ACHN (cell line): ENCODE measurements at regions not wholly inside any gene's neighbourhood (a gene's known extent, or its start where the extent isn't known, plus 50 kb on each side); places are given as distances from the start of the nearest gene placed in this dataset.
A peak's percentile ranks its signal among the peaks of the same experiment; 100 is the strongest.
"Not testable (repeated sequence)": the region's sequence is repeated elsewhere in the genome, so short reads cannot be mapped to it uniquely, and the experiment has no call there.

Source experiments
- DNase-seq: peaks from one replicate; pipeline ENCODE4 v3.0.0-alpha.2; 2015
- in situ Hi-C: cut with HindIII; loops from 2 replicates; pipeline ENCODE4 v1.10.0; 2017; ENCODE audit warnings: low sequenced_read_pairs, low pct_ligation_motif_present, low pct_unique_long_range_greater_than_20kb

- DNase-seq: no peak
- in situ Hi-C loops: no loop called here
Measured at GRCh38 chr5:63094730-63095129, 516.1 kb downstream of the LRRC70 start.

GRCh38 chr5:63089147-63089546 is 510.5 kb downstream of the LRRC70 start:
- DNase-seq: no peak
- in situ Hi-C loops: no loop called here

- no peak for DNase-seq
- in situ Hi-C loops: no loop called here
Measured at GRCh38 chr5:63085561-63085960, 506.9 kb downstream of the LRRC70 start.

GRCh38 chr5:63083689-63084088 is 505.1 kb downstream of the LRRC70 start:
- DNase-seq, in situ Hi-C loops: not testable (repeated sequence)

- in situ Hi-C loops: no loop called here
- no peak for DNase-seq
Measured at GRCh38 chr5:63081402-63081801, 502.8 kb downstream of the LRRC70 start.

GRCh38 chr5:63070001-63070400 is 491.4 kb downstream of the LRRC70 start:
- in situ Hi-C loops: no loop called here
- no peak for DNase-seq

- in situ Hi-C loops: no loop called here
- DNase-seq: no peak
Measured at GRCh38 chr5:63055421-63055820, 476.8 kb downstream of the LRRC70 start.

- in situ Hi-C loops: no loop called here
- DNase-seq: no peak
Measured at GRCh38 chr5:63053019-63053638, 474.5 kb downstream of the LRRC70 start.

GRCh38 chr5:63050916-63051315 is 472.3 kb downstream of the LRRC70 start:
- DNase-seq: no peak

GRCh38 chr5:63049935-63050334 is 471.3 kb downstream of the LRRC70 start:
- in situ Hi-C loops: no loop called here
- DNase-seq: no peak

More at GRCh38 chr5:63050916-63051315, 472.3 kb downstream of the LRRC70 start:
- in situ Hi-C loops: no loop called here

GRCh38 chr5:63043792-63044191 is 465.2 kb downstream of the LRRC70 start:
- DNase-seq: no peak
- in situ Hi-C loops: no loop called here

- peak; percentile 1 for DNase-seq
- in situ Hi-C loops: no loop called here
Measured at GRCh38 chr5:63032343-63032742, 453.7 kb downstream of the LRRC70 start.

- in situ Hi-C loops: no loop called here
- no peak for DNase-seq
Measured at GRCh38 chr5:63029891-63030290, 451.3 kb downstream of the LRRC70 start.

GRCh38 chr5:63025679-63026078 is 447.1 kb downstream of the LRRC70 start:
- in situ Hi-C loops: no loop called here
- no peak for DNase-seq

- DNase-seq: no peak
- in situ Hi-C loops: no loop called here
Measured at GRCh38 chr5:63022403-63022802, 443.8 kb downstream of the LRRC70 start.

GRCh38 chr5:63011158-63011557 is 432.5 kb downstream of the LRRC70 start:
- DNase-seq: no peak
- in situ Hi-C loops: no loop called here

- no peak for DNase-seq
- in situ Hi-C loops: no loop called here
Measured at GRCh38 chr5:63008195-63008594, 429.6 kb downstream of the LRRC70 start.

- DNase-seq, in situ Hi-C loops: not testable (repeated sequence)
Measured at GRCh38 chr5:62994842-62995241, 416.2 kb downstream of the LRRC70 start.

GRCh38 chr5:62985749-62986148 is 407.1 kb downstream of the LRRC70 start:
- no peak for DNase-seq
- in situ Hi-C loops: no loop called here

GRCh38 chr5:62982348-62982747 is 403.7 kb downstream of the LRRC70 start:
- in situ Hi-C loops: no loop called here
- no peak for DNase-seq

GRCh38 chr5:62980884-62981283 is 402.3 kb downstream of the LRRC70 start:
- in situ Hi-C loops: no loop called here
- no peak for DNase-seq
